Prostate gland (tissue), 2 donors: ENCODE measurements at regions not wholly inside any gene's neighbourhood (a gene's known extent, or its start where the extent isn't known, plus 50 kb on each side); places are given as distances from the start of the nearest gene placed in this dataset.

Source experiments
- CTCF ChIP-seq, 4 experiments: fragments of 200-600 bp in 2 of 4; fragments of 450-650 bp in 2 of 4; sonication (generic) in 2 of 4; IDR thresholded peaks; 1 replicate in 3 of 4; 2 replicates in 1 of 4; pipeline ENCODE4 v1.5.1; 2016 to 2019; ENCODE audit warnings: antibody characterized with exemption in 4 of 4, mild to moderate bottlenecking in 2 of 4, moderate library complexity in 2 of 4
- POLR2AphosphoS5 ChIP-seq: sonication (generic); formaldehyde crosslinking; IDR thresholded peaks from one replicate; pipeline ENCODE4 v1.6.1; 2017; ENCODE audit warnings: antibody characterized with exemption

GRCh38 chr6:14924126-14925024, 321.5 kb upstream of the JARID2 start:
- TF ChIP-seq POLR2AphosphoS5 (no peak), CTCF (IDR thresholded peaks at IDR 0.05) (no peak)
